LoVo (cell line): ENCODE measurements at regions not wholly inside any gene's neighbourhood (a gene's known extent, or its start where the extent isn't known, plus 50 kb on each side); places are given as distances from the start of the nearest gene placed in this dataset.

Experiments used
- DNase-seq: peaks from one replicate; pipeline ENCODE4 v3.0.0-alpha.2; 2016; ENCODE audit warnings: low spot score

DNA sequence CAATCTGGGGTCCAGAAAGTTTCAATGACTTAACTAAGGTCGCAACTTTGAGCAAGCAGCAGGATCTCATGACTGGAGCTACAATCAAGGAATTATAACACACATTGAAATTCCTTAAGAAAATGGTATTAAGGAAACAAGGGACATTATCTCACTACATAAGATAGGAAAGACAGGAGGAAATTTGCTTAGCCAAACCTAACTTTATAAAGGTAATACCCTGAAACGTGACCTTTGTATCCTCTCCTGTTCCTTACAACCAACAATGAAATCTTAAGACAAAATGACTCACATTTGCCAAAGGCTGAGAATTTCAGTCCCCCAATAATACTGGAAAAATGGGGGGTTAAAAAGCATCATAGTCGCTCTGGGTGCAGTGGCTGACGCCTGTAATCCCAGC lies 218.9 kb upstream of the LYZL1 start:
- DNase-seq = no peak

- DNase-seq = no peak
Measured at GRCh38 chr10:29078919-29079318, 210.0 kb upstream of the LYZL1 start.

- DNase-seq = no peak
Measured at GRCh38 chr10:29081231-29081630, 207.6 kb upstream of the LYZL1 start.

DNA sequence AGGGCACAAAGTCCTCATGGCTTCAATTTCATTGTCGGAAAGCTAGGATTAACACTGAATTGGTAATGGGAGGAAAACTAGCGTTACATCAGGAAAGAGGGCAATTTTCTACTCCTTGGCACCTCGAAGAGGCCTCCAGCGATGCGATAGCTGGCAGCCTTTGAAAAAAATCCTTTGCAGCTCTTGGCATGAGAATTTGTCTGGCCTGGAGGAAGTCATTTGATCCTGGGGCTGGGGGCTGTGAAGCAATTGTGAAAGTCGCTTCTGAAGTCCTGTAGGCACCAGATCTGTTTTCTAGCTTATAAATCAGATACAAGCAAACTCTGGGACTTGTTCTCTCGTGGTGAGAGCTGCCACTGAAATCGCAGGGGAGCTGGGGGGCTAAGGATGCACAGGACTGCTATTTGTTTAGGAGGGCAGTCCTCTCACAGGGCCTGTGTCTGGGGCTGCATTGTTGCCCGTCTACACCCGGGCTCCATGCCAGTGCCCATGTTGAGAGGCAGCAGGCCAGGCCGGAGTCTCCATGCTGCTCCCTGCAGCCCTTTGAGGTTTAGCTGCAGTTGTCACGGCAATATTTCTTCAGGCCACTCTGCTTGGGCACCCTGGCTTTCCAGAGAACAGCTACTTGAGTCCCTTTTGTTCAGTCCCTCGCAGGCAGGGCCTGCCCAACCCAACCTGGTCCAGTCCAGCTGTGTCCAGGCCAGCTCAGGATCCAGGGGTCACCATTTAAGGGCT lies 206.8 kb upstream of the LYZL1 start:
- DNase-seq = no peak

DNA sequence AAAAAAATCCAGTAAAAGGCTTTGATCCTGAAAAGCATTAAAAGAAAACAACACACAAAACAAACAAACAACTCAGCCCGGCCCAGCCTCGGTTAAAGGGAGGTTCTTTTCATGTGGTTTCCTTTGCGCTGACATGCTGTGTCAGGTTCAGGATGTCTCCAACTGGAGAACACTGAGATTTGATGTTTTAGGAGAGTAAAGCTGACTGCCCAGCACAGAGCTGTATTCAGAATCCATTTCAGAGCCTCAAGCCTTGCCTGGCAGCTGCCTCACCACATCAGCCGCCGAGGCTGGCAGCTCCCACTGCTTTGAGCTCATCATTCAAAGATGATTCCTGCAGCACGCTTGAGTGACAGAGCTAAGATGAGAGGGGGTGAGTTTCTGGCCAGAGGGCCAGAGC lies 205.8 kb upstream of the LYZL1 start:
- DNase-seq = peak; percentile 40

DNA sequence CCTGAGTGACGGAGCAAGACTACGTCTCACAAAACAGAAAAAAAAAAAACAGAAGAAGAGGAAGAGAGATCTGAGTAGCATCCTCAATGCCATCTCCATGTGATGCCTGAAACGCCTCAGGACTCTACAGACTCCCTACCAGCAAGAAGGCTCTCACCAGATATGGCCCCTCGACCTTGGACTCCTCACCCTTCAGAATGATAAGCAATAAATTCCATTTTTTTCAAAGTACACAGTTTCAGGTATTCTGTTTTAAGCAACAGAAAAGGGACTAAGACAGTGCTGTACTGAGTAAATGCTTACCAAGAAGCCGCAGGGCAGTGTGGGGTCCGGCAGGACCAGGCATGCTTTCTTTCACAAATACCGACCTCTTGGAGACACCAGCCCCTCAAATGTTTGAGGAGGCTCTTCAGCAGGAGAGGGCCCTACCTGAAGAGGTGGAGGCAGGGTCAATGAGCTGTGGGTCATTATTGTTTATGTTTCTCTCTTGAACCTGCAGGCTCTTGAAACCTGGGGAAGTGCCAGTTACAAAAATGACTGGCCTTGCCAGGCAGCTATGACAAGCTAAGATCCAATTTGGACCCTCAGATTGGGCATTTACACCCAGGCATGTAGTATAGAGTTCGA lies 204.1 kb upstream of the LYZL1 start:
- no peak for DNase-seq

DNA sequence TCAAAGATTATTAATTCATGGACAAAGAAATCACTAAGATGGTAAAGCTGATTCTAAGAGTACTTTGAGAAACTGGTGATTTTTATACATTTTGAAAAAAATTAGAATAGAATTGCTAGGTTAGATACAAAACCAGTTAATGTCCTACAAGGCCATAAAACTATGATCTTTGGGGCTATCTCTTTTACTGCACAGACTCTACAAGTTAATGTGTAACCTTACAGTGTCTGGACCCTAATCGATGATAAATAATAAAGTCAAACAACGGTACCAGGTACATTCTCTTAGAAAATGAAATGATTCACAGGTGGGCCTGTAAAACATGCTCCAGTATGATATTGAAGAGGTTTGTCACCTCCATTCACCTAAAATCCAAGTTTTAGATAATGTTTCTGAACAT lies 199.8 kb upstream of the LYZL1 start:
- no peak for DNase-seq

GRCh38 chr10:29096303-29096824 lies 192.5 kb upstream of the LYZL1 start:
- DNase-seq = no peak

- no peak for DNase-seq
Measured at GRCh38 chr10:29098423-29098822, 190.4 kb upstream of the LYZL1 start.

DNA sequence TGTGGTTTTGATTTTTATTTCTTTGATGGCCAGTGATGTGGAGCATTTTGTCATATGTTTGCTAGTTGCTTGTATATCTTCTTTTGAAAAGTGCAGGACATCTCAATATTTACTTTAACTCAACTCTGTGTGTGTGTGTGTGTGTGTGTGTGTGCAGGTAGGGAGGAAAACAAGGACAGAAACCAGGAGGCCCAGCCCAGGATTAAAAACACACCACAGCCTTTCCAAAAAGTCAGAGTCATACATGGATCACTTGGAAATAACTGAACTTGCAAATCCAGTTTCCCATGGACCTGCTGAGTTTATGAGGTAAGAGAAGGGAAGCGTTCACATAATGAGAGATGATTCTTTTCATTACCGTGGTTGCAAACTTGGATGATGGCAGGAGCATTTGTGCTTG lies 189.9 kb upstream of the LYZL1 start:
- DNase-seq = no peak

DNA sequence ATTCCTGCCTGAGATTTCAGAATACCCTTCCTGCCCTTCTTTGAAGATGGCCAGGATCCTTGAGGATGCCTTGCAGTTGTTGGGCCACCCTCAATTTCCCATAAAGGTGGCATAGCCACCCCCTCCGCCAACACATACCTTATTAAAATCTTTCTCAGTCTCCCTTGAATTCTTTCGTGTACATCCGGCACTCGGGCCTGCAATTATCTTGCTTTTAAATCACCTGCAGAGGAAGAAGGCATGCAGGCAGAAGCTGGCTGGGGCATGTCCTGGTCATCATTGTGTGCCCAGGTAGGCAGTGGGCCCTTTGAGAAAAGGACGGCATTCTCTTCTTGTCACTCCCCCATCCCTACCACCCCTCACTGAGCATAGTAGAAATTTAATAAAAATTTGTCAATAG lies 189.5 kb upstream of the LYZL1 start:
- no peak for DNase-seq

GRCh38 chr10:29100505-29100904 lies 188.4 kb upstream of the LYZL1 start:
- no peak for DNase-seq

DNA sequence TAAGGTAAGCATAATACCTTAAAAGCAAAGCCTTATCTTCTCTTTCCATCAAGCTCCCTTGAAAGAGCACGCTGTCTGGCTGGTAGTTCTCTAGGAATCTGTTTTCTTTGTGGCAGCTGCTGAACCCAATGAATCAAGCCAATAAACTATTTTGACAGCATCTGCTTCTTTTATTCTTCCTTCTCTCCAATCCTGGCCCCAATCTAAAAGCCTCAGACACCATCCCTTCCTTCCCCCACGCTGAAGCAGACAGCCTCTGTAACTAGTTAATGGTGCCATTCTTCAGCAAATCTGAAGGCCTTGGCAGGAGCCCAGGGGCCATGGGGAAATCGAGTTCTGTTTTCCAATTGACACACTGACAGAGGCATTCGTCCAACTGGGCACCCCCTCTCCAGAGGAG lies 186.6 kb upstream of the LYZL1 start:
- no peak for DNase-seq

DNA sequence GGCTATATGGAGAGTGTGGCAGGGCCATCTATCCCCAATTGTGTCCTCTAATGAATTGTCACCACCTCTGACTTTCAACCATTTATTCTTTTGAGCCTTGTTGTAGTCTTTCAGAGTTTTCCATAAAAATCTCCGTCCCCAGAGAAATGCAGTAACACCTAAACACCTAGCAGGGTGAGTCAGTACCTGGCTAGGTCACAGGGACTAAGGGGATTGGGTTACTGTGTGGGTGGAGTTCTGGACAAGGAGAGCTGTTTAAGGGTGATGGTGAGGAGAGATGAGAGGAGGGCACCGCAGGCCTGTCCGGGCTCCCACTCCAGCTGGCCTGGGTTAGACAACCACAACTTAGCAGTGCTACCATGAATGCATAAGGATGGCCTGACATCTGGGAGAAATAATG lies 186.2 kb upstream of the LYZL1 start:
- no peak for DNase-seq

DNA sequence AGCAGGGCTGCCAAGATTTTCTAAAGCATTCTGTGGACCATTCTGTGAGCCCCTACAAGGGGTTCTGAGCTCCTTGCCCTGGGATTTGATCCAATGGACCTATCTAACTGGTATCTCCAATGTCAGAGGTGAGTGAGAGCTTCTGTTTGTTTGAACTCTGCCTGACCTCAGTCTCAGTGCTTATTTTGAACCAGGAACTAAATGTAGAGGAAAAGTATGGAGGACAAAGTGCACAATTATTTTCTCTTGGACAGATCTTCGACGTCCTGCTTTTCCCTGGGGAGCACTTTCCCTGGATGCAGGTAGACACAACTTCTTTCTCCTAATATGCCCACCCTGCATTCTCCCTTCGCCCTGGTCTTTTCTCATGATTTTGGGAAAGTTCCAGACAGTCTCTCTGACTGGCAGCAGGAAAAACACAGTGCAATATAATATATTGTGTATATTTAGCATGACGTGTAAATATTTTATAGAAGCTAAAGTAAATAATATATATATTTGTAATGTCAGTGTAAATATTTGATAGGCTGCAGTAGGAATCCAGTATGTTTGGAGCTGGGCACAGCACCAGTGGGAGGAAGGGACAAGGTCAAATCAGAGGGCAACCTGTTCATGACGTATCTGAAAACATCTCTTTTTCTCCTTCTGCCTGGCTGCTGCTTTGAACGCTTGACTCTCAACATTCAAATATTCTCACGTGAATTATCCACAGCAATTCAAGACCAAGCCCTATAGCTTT lies 184.0 kb upstream of the LYZL1 start:
- DNase-seq = peak; percentile 34

- peak; percentile 41 for DNase-seq
Measured at GRCh38 chr10:29105516-29106215, 183.2 kb upstream of the LYZL1 start.

GRCh38 chr10:29106287-29106686 lies 182.6 kb upstream of the LYZL1 start:
- DNase-seq = no peak

DNA sequence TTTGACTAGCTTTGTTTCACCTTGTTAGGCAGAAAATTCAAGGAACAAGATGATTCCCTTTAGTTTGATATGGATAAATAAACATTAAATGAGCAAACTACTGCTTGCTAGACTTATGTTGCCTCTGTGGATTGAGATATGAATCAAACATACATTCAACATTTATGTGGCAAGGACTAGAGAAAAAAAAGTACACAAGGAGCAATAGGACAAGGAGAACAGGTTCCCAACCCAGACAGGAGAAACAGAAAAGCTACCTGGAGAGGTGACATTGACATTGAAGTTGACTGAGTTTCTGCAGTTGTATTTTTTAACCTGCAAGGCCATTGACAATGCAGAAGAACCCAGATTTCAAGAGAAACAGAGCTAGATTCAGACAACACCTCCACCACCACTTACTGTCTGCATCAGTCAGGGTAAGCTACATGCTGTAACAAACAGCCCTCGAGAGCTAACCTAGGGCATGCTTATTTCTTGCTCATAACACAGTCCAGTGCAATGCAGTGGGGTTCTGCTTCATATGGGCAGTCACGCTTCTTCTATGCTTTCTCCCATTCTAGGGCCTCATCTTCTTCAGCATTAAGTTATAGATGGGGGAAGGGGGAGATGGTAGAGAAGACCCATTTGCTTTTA lies 180.9 kb upstream of the LYZL1 start:
- no peak for DNase-seq

DNA sequence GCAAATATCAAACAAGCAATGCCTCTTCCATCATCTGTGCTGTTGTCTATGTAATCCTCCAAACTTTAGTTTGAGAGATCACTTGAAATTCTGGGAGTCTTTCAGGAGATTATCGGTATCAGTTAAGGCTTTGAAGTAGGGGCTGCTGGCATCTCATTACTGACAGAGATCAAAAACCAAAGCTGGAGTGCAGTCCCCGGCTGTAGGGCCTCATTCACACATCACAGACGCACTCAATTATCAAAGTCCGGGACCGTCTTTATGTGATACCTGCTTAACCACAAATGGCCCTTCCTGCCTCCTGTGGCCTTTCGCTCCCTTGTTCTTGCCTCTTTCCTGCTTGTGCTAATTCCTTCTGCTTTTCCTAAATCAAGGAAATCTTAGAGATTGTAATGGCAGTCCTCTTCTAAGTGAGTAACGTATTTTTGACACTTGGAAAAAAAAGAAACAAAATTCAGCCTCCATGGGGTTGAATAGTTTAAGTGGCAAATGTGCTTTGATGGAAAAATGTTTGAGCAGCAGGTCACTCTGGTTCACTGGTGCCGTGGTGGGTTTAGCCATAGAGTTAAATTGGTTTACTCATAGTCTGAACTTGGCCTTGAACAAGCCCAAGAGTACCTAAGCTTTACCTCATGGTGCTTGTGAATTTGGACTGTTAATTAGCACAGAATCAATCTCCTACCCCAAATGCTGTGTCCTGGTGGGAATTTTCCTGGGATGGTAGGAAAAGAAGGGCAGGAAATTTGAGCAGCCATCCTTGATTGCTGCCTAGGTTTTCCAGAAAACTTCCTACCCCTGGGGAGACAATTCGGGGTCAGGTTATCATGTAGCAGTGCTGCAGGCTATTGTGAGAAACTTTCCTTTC lies 178.9 kb upstream of the LYZL1 start:
- DNase-seq = no peak

GRCh38 chr10:29112827-29113615 lies 175.8 kb upstream of the LYZL1 start:
- DNase-seq = no peak
